OCI-LY1 (cell line): ENCODE measurements at regions not wholly inside any gene's neighbourhood (a gene's known extent, or its start where the extent isn't known, plus 50 kb on each side); places are given as distances from the start of the nearest gene placed in this dataset.

Experiments
- H2AFZ ChIP-seq: fragments of 200-600 bp; sonication (generic), shearing (Covaris generic); 2 replicates; pipeline ENCODE4 v1.6.0; 2014; ENCODE audit warnings: antibody characterized with exemption, mild to moderate bottlenecking, low read length
- H3F3A ChIP-seq: fragments of 200-600 bp; sonication (generic), shearing (Covaris generic); 2 replicates; pipeline ENCODE4 v1.6.0; 2014; ENCODE audit warnings: mild to moderate bottlenecking, antibody characterized with exemption, low read length, moderate library complexity; ENCODE audit not compliant: insufficient read depth
- H3K27ac ChIP-seq: fragments of 200-600 bp; sonication (generic); 2 replicates; pipeline ENCODE4 v1.5.1; 2014; ENCODE audit warnings: low read length, mixed run types, mild to moderate bottlenecking, low read depth; ENCODE audit not compliant: poor library complexity, severe bottlenecking
- H3K27me3 ChIP-seq: fragments of 200-600 bp; sonication (generic); 2 replicates; pipeline ENCODE4 v1.6.0; 2014; ENCODE audit warnings: antibody characterized with exemption, mild to moderate bottlenecking, low read length, moderate library complexity; ENCODE audit not compliant: insufficient read depth
- H3K36me3 ChIP-seq: fragments of 200-600 bp; sonication (generic); 2 replicates; pipeline ENCODE4 v1.6.1; 2014; ENCODE audit warnings: mild to moderate bottlenecking, antibody characterized with exemption, low read length, moderate library complexity, mixed read lengths; ENCODE audit not compliant: insufficient read depth
- H3K4me1 ChIP-seq: fragments of 200-600 bp; sonication (generic); 2 replicates; pipeline ENCODE4 v1.5.1; 2014; ENCODE audit warnings: mild to moderate bottlenecking, low read length, moderate library complexity; ENCODE audit not compliant: insufficient read depth, severe bottlenecking
- H3K4me2 ChIP-seq: fragments of 200-600 bp; sonication (generic), shearing (Covaris generic); 2 replicates; pipeline ENCODE4 v1.6.1; 2014; ENCODE audit warnings: low read length
- H3K4me3 ChIP-seq: fragments of 200-600 bp; sonication (generic); 2 replicates; pipeline ENCODE4 v1.5.1; 2014; ENCODE audit warnings: low read length, low read depth, mild to moderate bottlenecking, mixed read lengths; ENCODE audit not compliant: poor library complexity, severe bottlenecking
- H3K79me2 ChIP-seq: fragments of 200-600 bp; shearing (Covaris generic); 2 replicates; pipeline ENCODE4 v1.6.1; 2016; ENCODE audit warnings: mixed run types, low read length, mixed read lengths; ENCODE audit not compliant: insufficient read depth
- H3K9ac ChIP-seq: fragments of 200-600 bp; sonication (generic), shearing (Covaris generic); 2 replicates; pipeline ENCODE4 v1.6.1; 2014; ENCODE audit warnings: mild to moderate bottlenecking, low read length, mixed read lengths
- H3K9me2 ChIP-seq: fragments of 200-600 bp; sonication (generic), shearing (Covaris generic); 2 replicates; pipeline ENCODE4 v1.6.1; 2014; ENCODE audit warnings: low read depth, mild to moderate bottlenecking, low read length, mixed read lengths
- H3K9me3 ChIP-seq: fragments of 200-600 bp; shearing (Covaris generic); 2 replicates; pipeline ENCODE4 v1.6.1; 2014; ENCODE audit warnings: low read length, mixed read lengths
- H4K20me1 ChIP-seq: fragments of 200-600 bp; sonication (generic), shearing (Covaris generic); 2 replicates; pipeline ENCODE4 v1.6.0; 2016; ENCODE audit warnings: mild to moderate bottlenecking, low read length; ENCODE audit not compliant: insufficient read depth
- EZH2 ChIP-seq: fragments of 200-600 bp; sonication (generic), shearing (Covaris generic); IDR thresholded peaks from 2 replicates; pipeline ENCODE4 v1.8.0; 2017; ENCODE audit warnings: borderline replicate concordance, mixed run types, mild to moderate bottlenecking, antibody characterized with exemption, low read length, moderate library complexity, mixed read lengths
- TF ChIP-seq, protein P1 (sequence below): fragments of 200-600 bp; sonication (generic), shearing (Covaris generic); IDR thresholded peaks from 2 replicates; pipeline ENCODE4 v1.5.1; 2017; ENCODE audit warnings: mild to moderate bottlenecking, antibody characterized with exemption, low read length, moderate library complexity, mixed read lengths

GRCh38 chr2:186294248-186294888, 191.7 kb upstream of the ZC3H15 start:
- Histone ChIP-seq H3F3A (no peaks in the 10 kb centered on the region), H4K20me1 (no peaks in the 10 kb centered on the region), H3K4me1 (no peaks in the 10 kb centered on the region), H3K4me2 (no peak overlapping the region), H3K27me3 (no peaks in the 10 kb centered on the region), H2AFZ (no peak overlapping the region), H3K9me2 (no peaks in the 10 kb centered on the region), H3K36me3 (no peaks in the 10 kb centered on the region), H3K9me3 (no peaks in the 10 kb centered on the region), H3K27ac (no peak overlapping the region), H3K4me3 (no peak overlapping the region), H3K9ac (no peak overlapping the region), H3K79me2 (no peaks in the 10 kb centered on the region)
- TF ChIP-seq, protein P1, sequence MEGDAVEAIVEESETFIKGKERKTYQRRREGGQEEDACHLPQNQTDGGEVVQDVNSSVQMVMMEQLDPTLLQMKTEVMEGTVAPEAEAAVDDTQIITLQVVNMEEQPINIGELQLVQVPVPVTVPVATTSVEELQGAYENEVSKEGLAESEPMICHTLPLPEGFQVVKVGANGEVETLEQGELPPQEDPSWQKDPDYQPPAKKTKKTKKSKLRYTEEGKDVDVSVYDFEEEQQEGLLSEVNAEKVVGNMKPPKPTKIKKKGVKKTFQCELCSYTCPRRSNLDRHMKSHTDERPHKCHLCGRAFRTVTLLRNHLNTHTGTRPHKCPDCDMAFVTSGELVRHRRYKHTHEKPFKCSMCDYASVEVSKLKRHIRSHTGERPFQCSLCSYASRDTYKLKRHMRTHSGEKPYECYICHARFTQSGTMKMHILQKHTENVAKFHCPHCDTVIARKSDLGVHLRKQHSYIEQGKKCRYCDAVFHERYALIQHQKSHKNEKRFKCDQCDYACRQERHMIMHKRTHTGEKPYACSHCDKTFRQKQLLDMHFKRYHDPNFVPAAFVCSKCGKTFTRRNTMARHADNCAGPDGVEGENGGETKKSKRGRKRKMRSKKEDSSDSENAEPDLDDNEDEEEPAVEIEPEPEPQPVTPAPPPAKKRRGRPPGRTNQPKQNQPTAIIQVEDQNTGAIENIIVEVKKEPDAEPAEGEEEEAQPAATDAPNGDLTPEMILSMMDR, result no peak
- no peak for TF ChIP-seq EZH2

GRCh38 chr2:186299610-186300009, 186.4 kb upstream of the ZC3H15 start:
- Histone ChIP-seq H4K20me1 (no peaks in the 10 kb centered on the region), H3K9ac (no peak overlapping the region), H3K27me3 (no peaks in the 10 kb centered on the region), H3F3A (no peaks in the 10 kb centered on the region), H3K9me2 (no peaks in the 10 kb centered on the region), H2AFZ (no peak overlapping the region), H3K4me3 (no peak overlapping the region), H3K4me2 (no peak overlapping the region), H3K4me1 (no peaks in the 10 kb centered on the region), H3K27ac (no peak overlapping the region), H3K9me3 (no peaks in the 10 kb centered on the region), H3K79me2 (no peaks in the 10 kb centered on the region), H3K36me3 (no peaks in the 10 kb centered on the region)
- no peak for TF ChIP-seq EZH2
- TF ChIP-seq, protein P1, result no peak

- H3K36me3 ChIP-seq, result no peaks in the 10 kb centered on the region
- H3F3A ChIP-seq, result no peaks in the 10 kb centered on the region
- H3K9me3 ChIP-seq, result no peaks in the 10 kb centered on the region
- H3K79me2 ChIP-seq, result no peaks in the 10 kb centered on the region
- H3K27me3 ChIP-seq, result no peaks in the 10 kb centered on the region
- H4K20me1 ChIP-seq, result no peaks in the 10 kb centered on the region
- no peak overlapping the region for H3K9ac ChIP-seq
- H3K4me2 ChIP-seq, result no peak overlapping the region
- no peak overlapping the region for H2AFZ ChIP-seq
- no peak overlapping the region for H3K4me3 ChIP-seq
- H3K9me2 ChIP-seq, result no peaks in the 10 kb centered on the region
- no peak for TF ChIP-seq EZH2
- TF ChIP-seq, protein P1, result no peak
- H3K4me1 ChIP-seq, result no peaks in the 10 kb centered on the region
- no peak overlapping the region for H3K27ac ChIP-seq
Observed at GRCh38 chr2:186302263-186302662, 183.8 kb upstream of the ZC3H15 start.
